ENCODE measurements at regions not wholly inside any gene's neighbourhood (a gene's known extent, or its start where the extent isn't known, plus 50 kb on each side); places are given as distances from the start of the nearest gene placed in this dataset.

DNA sequence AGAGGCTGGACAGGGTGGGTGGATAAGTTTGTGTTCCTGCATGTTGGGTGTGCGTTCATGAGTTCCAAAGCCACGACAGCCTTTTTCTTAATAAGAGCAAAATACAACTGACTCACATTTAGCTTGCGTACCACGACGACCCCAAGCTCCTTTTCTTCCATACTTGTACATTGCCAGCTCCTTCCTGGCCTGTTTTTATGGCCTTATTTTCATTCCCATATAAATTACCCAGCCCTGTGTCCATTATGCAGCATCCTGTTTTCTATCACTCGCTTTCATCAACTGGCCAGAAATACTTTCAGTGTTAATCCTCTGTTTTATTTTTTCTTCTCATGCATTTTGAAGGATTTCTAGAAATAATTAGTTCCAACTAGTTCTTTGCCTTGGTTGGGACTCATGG lies 499.1 kb downstream of the FOXO1 start:
- H3K27me3 Mint-ChIP-seq (ENCODE audit: insufficient read depth, unreplicated experiment), result peaks cover 33% of the 10 kb centered on the region
- H3K27ac Mint-ChIP-seq (ENCODE audit: unreplicated experiment), result no peak overlapping the region
- H3K27me3 ChIP-seq (replicated peaks; ENCODE audit: control insufficient read depth, insufficient read depth, low read length), result peaks cover 8% of the 10 kb centered on the region
- no peaks in the 10 kb centered on the region for H3K9me3 ChIP-seq
- no TSS peak for BruUV-seq (replicated peaks)
- no peaks in the 10 kb centered on the region for H3K36me3 ChIP-seq (ENCODE audit: control insufficient read depth, insufficient read depth, low read length)
- no peak overlapping the region for H3K4me3 ChIP-seq (ENCODE audit: low read depth, low read length)
- H3K4me1 ChIP-seq, result peaks cover 15% of the 10 kb centered on the region
- TF ChIP-seq, protein P1, sequence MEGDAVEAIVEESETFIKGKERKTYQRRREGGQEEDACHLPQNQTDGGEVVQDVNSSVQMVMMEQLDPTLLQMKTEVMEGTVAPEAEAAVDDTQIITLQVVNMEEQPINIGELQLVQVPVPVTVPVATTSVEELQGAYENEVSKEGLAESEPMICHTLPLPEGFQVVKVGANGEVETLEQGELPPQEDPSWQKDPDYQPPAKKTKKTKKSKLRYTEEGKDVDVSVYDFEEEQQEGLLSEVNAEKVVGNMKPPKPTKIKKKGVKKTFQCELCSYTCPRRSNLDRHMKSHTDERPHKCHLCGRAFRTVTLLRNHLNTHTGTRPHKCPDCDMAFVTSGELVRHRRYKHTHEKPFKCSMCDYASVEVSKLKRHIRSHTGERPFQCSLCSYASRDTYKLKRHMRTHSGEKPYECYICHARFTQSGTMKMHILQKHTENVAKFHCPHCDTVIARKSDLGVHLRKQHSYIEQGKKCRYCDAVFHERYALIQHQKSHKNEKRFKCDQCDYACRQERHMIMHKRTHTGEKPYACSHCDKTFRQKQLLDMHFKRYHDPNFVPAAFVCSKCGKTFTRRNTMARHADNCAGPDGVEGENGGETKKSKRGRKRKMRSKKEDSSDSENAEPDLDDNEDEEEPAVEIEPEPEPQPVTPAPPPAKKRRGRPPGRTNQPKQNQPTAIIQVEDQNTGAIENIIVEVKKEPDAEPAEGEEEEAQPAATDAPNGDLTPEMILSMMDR (IDR thresholded peaks at IDR 0.05; ENCODE audit: insufficient read depth in 1 of 2, low read depth in 1 of 2, low read length in 1 of 2, severe bottlenecking in 1 of 2, unreplicated experiment in 1 of 2), result no peak
- POLR2A ChIA-PET, result no interaction called here
- no peak overlapping the region for H3K4me3 Mint-ChIP-seq (ENCODE audit: unreplicated experiment)
- CTCF ChIA-PET, result no interaction called here
- intact Hi-C loops (cut with micrococcal nuclease; ENCODE audit: unreplicated experiment), result no loop called here
- no peaks in the 10 kb centered on the region for H3K9me3 Mint-ChIP-seq (ENCODE audit: unreplicated experiment)
- DNase-seq, result no peak
- no peaks in the 10 kb centered on the region for H3K36me3 Mint-ChIP-seq (ENCODE audit: insufficient read depth, unreplicated experiment)
- peaks cover 10% of the 10 kb centered on the region for H3K4me1 Mint-ChIP-seq (ENCODE audit: low read depth, unreplicated experiment)

DNA sequence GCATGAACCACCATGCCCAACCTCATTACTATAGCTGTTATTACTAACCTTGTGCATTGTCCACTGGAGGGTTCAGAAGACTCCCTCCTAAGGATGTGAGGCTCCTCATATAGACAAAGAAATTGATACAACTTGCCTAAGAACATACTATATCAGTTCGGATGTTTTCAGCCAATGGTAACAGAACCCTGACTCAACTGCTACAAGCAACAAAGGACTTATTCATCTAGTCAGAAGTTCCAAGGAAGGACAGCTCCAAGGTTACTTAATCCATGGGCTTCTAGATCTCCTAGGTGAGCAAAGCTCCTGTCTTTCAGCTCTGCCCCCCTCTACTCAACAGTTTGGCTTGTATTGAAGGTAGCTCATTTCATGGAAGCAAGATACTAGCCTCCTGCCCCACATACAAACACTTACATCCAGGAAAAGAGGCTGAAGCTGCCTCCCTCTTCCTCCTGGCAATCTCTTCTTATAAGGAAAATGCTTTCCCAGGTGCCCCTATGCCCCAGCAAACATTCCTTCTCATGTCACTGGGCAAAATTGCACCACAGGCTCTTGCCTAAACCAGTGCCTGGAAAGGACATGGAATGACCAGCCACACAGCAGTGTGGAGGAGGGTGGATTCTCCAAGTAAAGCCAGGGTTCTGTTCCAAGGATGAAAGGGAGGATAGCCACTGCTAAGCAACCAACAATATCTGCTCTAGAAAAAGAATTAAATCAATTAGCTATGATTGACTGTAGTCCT lies 497.8 kb downstream of the FOXO1 start:
- ChIA-PET POLR2A (no interaction called here), CTCF (no interaction called here)
- Mint-ChIP-seq H3K4me3 (ENCODE audit: unreplicated experiment) (no peak overlapping the region), H3K4me1 (ENCODE audit: low read depth, unreplicated experiment) (peaks cover 10% of the 10 kb centered on the region), H3K27me3 (ENCODE audit: insufficient read depth, unreplicated experiment) (peaks cover 28% of the 10 kb centered on the region), H3K36me3 (ENCODE audit: insufficient read depth, unreplicated experiment) (no peaks in the 10 kb centered on the region), H3K9me3 (ENCODE audit: unreplicated experiment) (no peaks in the 10 kb centered on the region), H3K27ac (ENCODE audit: unreplicated experiment) (no peak overlapping the region)
- intact Hi-C loops (cut with micrococcal nuclease; ENCODE audit: unreplicated experiment), result no loop called here
- Histone ChIP-seq H3K4me1 (peaks cover 15% of the 10 kb centered on the region), H3K36me3 (ENCODE audit: control insufficient read depth, insufficient read depth, low read length) (no peaks in the 10 kb centered on the region), H3K27me3 (replicated peaks; ENCODE audit: control insufficient read depth, insufficient read depth, low read length) (peaks cover 8% of the 10 kb centered on the region), H3K9me3 (no peaks in the 10 kb centered on the region), H3K4me3 (ENCODE audit: low read depth, low read length) (no peak overlapping the region)
- no TSS peak for BruUV-seq (replicated peaks)
- DNase-seq, result no peak
- TF ChIP-seq, protein P1 (IDR thresholded peaks at IDR 0.05; ENCODE audit: insufficient read depth in 1 of 2, low read depth in 1 of 2, low read length in 1 of 2, severe bottlenecking in 1 of 2, unreplicated experiment in 1 of 2), result no peak

DNA sequence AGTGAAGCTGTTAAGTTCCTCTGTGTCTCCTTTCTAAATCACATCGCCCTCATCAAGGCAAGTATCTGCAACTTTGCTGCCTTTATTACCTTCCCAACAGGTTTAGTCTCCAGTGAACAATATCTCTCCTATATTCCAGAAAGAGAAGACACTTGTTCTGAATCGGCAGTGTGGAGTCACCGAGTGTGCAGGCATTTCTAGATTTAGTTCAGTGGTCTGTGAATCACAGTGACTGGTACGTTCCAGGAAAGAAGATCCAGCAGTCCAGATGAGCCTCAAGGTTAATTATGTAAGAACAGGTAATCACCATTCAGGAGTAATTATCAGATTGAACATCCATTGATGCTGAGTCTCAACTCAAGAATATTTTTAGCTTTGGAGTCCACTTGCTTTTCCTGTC lies 497.0 kb downstream of the FOXO1 start:
- H3K4me1 Mint-ChIP-seq (ENCODE audit: low read depth, unreplicated experiment), result peaks cover 10% of the 10 kb centered on the region
- ChIA-PET POLR2A (no interaction called here), CTCF (no interaction called here)
- no TSS peak for BruUV-seq (replicated peaks)
- Histone ChIP-seq H3K27me3 (replicated peaks; ENCODE audit: control insufficient read depth, insufficient read depth, low read length) (peaks cover 8% of the 10 kb centered on the region), H3K9me3 (no peaks in the 10 kb centered on the region), H3K4me3 (ENCODE audit: low read depth, low read length) (no peak overlapping the region), H3K4me1 (peaks cover 15% of the 10 kb centered on the region), H3K36me3 (ENCODE audit: control insufficient read depth, insufficient read depth, low read length) (no peaks in the 10 kb centered on the region)
- no peaks in the 10 kb centered on the region for H3K36me3 Mint-ChIP-seq (ENCODE audit: insufficient read depth, unreplicated experiment)
- no peak for DNase-seq
- no peaks in the 10 kb centered on the region for H3K9me3 Mint-ChIP-seq (ENCODE audit: unreplicated experiment)
- TF ChIP-seq, protein P1 (IDR thresholded peaks at IDR 0.05; ENCODE audit: insufficient read depth in 1 of 2, low read depth in 1 of 2, low read length in 1 of 2, severe bottlenecking in 1 of 2, unreplicated experiment in 1 of 2), result no peak
- H3K27ac Mint-ChIP-seq (ENCODE audit: unreplicated experiment), result no peak overlapping the region
- H3K4me3 Mint-ChIP-seq (ENCODE audit: unreplicated experiment), result no peak overlapping the region
- intact Hi-C loops (cut with micrococcal nuclease; ENCODE audit: unreplicated experiment), result no loop called here
- H3K27me3 Mint-ChIP-seq (ENCODE audit: insufficient read depth, unreplicated experiment), result peaks cover 28% of the 10 kb centered on the region

Measured in Caco-2 (cell line).